NCI-H2107 treated with DMSO at 0.1 percent for 48 hours (cell line): ENCODE measurements at regions not wholly inside any gene's neighbourhood (a gene's known extent, or its start where the extent isn't known, plus 50 kb on each side); places are given as distances from the start of the nearest gene placed in this dataset.
"Not testable (repeated sequence)": the region's sequence is repeated elsewhere in the genome, so short reads cannot be mapped to it uniquely, and the experiment has no call there.

ENCODE experiments used
- DNase-seq: peaks from one replicate; lab custom pipeline; 2025; ENCODE audit not compliant: unreplicated experiment; lab: John Stamatoyannopoulos, UW

- no peak for DNase-seq
These were observed 820.8 kb downstream of the BRINP3 start for GRCh38 chr1:189656628-189657530.

GRCh38 chr1:189657715-189658114 is 819.9 kb downstream of the BRINP3 start:
- no peak for DNase-seq

DNA sequence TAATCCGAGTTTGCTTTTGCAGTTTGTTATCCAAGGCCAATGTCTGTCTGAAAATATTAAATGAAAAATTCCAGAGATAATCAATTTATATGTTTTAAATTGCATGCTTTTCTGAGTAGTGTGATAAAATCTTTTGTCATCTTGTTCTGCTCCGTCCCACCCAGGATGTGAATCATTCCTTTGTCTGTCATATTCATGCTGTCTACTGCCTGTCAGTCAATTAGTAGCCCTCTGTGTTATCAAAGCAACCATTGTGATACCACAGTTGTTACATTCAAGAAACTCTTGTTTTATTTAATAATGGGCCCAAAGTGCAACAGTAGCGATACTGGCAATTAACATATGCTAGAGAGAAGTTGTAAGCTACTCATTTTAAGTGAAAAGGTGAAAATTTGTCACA is 819.3 kb downstream of the BRINP3 start:
- no peak for DNase-seq

DNA sequence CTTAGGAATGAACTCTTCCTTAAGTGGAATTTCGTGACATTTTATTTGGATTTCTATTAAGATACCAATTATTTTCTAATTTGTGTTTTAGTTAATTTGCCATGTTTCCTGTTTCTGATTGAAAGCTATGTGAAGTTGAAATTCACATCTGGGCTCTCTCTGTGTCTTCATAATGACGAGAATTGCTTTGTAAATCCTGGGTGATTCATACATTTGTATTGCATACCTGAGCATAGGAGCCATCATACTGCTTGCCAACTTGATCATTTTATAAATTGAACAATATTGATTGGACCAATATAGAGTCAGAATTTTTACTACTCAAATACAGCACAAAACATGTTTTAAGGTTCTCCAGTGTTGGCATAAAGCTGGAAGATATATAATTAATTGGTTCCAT is 817.9 kb downstream of the BRINP3 start:
- DNase-seq, result no peak

- DNase-seq, result no peak
These were observed 815.5 kb downstream of the BRINP3 start for GRCh38 chr1:189662190-189662589.

- no peak for DNase-seq
These were observed 807.8 kb downstream of the BRINP3 start for GRCh38 chr1:189669846-189670245.

DNA sequence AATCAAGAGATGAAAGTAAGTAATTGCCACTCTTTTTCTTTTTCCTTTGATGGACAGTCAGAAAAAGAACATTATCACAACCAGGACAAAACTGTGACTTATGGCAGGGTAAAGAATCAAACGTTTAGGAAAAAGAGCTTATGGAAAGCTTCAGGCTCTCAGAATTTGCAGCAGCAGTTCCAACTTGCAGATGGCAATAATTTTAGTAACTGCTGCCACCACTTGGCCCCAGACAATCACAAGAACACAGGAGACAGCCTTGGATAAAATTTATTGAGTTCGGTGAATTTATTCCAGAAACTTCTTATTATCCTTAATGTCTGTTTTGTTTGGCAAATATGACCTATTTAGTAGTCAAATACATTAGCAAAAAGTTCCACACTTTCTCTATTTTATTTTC is 804.4 kb downstream of the BRINP3 start:
- DNase-seq, result peak; percentile 5

DNA sequence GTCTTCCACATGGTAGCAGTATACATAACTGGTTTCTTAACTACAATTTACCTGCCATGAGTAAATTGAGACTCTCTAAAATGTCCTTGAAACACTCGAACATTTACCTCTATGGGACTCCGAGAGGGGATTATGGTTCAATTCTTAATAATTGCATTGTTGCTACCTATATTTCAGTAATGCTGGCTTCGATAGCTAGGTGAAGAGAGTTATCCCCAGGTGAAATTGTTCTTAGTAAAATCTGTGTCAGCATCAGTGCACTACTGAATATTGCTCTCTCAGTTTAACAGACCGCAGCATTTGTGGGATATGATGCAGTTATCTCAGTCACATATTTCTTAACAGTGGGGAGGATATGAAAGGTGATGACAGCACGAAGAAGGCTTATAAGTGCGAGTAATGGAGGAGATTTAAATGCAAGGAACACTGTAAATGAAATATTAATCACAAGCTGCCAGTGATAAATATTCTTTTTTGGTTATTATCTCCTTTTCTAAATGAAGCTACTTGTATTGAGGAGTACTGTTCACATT is 801.9 kb downstream of the BRINP3 start:
- DNase-seq, result no peak

- DNase-seq, result no peak
These were observed 798.9 kb downstream of the BRINP3 start for GRCh38 chr1:189678779-189679178.

DNA sequence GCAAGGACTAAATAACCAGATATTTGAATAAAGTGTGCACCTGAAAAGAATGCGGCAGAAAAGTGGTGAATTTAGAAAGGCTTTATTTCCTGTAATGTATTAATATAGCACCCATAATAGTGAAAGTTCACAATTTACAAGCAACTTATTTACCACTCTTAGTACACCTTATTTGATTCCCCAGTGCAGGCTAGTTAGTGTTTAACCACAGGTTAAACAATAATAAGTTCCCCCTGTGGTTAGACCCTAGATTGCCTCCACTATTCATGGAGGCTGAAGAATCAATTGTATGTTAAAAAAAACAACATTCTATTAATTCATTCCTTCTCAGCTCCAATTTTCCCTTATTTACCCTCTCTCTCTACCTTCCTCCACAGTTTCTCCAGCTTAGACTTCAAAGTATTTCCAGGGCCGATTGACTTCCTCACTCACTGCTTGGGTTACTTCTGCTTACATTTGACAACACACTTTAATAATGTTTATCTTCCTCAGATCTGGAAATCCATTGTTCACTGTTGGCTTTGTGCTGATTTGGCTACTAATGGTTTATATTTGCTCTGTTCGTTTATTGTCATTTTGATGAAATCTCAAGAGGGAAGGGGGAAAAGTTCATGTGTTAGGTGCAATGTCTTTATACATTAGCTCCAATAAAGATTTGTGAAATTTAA is 796.3 kb downstream of the BRINP3 start:
- DNase-seq, result no peak

GRCh38 chr1:189682591-189682990 is 795.1 kb downstream of the BRINP3 start:
- no peak for DNase-seq

DNA sequence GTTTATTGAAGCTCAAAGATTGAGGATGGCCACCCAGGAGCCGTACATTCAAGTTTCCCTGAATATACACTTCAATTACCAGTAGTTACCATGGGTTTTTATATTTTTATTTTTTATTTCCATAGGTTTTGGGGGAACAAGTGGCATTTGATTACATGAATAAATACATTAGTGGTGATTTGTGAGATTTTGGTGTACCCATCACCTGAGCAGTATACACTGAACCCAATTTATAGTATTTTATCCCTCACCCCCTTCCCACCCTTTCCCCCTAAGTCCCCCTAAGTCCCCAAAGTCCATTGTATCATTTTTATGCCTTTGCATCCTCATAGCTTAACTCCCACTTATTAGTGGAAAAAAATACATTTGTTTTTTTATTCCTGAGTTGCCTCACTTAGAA is 791.4 kb downstream of the BRINP3 start:
- DNase-seq, result no peak

DNA sequence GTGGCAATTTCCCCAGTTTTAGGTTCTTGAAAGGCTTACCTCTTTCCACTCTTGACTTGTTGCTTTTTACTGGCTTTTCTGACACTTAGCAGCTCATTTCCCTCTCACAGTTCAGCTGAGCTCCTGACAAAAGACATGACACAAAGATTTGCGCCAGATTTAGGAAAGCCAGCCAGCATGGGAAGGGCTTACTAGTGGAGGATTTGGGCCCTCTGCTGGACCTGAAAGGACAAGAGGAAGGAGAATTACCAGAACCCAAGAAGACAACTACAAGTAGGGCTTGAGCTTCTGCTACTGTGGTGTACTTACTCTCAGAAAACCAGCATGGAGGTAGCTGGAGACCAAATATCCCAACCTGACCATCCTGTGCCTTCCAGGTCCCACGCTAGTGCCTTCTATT is 784.5 kb downstream of the BRINP3 start:
- DNase-seq, result no peak

- DNase-seq, result no peak
These were observed 781.4 kb downstream of the BRINP3 start for GRCh38 chr1:189696297-189696696.

DNA sequence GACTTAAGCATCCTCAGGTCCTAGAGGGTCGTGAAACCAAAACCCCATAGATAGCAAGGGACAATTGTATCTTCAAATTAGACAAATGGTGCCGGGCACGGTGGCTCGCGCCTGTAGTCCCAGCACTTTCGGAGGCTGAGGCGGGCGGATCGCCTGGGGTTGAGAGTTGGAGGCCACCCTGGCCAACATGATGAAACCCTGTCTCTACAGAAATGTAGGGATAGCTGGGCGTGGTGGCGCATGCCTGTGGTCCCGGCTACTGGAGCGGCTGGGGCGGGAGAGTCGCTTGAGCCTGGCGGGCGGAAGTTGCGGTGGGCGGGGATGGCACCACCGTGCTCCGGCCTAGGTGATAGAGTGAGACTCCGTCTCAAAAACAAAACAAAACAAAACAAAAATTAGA is 780.6 kb downstream of the BRINP3 start:
- no peak for DNase-seq

- DNase-seq, result no peak
These were observed 776.1 kb downstream of the BRINP3 start for GRCh38 chr1:189701606-189702005.

- DNase-seq, result no peak
These were observed 771.1 kb downstream of the BRINP3 start for GRCh38 chr1:189706594-189706993.

GRCh38 chr1:189708674-189709073 is 769.0 kb downstream of the BRINP3 start:
- DNase-seq, result no peak

GRCh38 chr1:189718147-189718795 is 759.4 kb downstream of the BRINP3 start:
- not testable (repeated sequence) for DNase-seq

DNA sequence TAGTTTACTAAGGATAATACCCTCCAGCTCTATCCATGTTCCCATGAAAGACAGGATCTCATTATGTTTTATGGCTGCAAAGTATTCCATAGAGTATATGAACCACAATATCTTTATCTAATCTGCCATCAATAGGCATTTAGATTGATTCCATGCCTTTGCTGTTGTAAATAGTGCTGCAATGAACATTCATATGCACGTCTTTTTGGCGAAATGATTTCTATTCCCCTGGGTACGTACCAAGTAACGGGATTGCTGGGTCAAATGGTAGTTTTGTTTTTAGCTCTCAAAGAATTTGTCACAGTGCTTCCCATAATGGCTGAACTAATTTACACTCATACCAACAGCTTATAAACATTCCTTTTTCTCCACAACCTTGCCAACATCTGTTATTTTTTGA is 750.9 kb downstream of the BRINP3 start:
- DNase-seq, result no peak

GRCh38 chr1:189751311-189751710 is 726.4 kb downstream of the BRINP3 start:
- no peak for DNase-seq
